Neural crest cell (in vitro differentiated cells): ENCODE measurements at regions not wholly inside any gene's neighbourhood (a gene's known extent, or its start where the extent isn't known, plus 50 kb on each side); places are given as distances from the start of the nearest gene placed in this dataset.

Experiments
- DNase-seq: peaks from one replicate; pipeline ENCODE4 v3.0.0; 2021; ENCODE audit warnings: low read depth, mixed read lengths, low spot score
- H3K27ac Mint-ChIP-seq: one replicate; pipeline ENCODE4 v1.8.0; 2021; ENCODE audit warnings: mild to moderate bottlenecking, mixed read lengths; ENCODE audit not compliant: unreplicated experiment
- H3K27me3 Mint-ChIP-seq: 2 replicates; pipeline ENCODE4 v1.8.0; 2021; ENCODE audit warnings: low read depth, mild to moderate bottlenecking, mixed read lengths
- H3K36me3 Mint-ChIP-seq: 2 replicates; pipeline ENCODE4 v1.8.0; 2021; ENCODE audit warnings: low read depth, mild to moderate bottlenecking, mixed read lengths
- H3K4me1 Mint-ChIP-seq: 2 replicates; pipeline ENCODE4 v1.8.0; 2021; ENCODE audit warnings: mixed read lengths
- H3K4me3 Mint-ChIP-seq: one replicate; pipeline ENCODE4 v1.8.0; 2021; ENCODE audit warnings: mild to moderate bottlenecking, mixed read lengths
- H3K9me3 Mint-ChIP-seq: 2 replicates; pipeline ENCODE4 v1.8.0; 2021; ENCODE audit warnings: mixed read lengths
- TF ChIP-seq, protein P1 (sequence below): fragments of 200-600 bp; sonication (generic); conservative IDR thresholded peaks from 2 replicates; pipeline ENCODE4 v1.5.0; 2021; ENCODE audit warnings: antibody characterized with exemption, mild to moderate bottlenecking

DNA sequence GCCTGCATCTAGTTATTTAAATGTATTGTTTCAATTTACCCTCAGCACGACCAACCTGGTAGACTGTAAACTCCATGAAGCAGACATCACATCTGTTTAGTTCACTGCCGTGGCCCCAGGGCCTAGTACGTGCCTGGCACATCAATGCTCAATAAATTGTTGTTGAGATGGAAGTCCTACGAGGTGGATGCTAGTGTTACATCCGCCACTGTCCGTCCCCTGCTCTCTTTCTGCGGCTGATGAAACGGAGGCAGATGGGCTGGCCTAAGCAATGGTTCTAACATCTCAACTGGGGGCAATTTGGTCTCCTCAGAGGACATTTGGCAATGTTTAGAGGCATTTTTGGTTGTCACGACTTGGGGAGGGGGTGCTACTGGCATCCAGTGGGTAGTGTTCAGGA, 121.4 kb upstream of the IGSF21 start:
- TF ChIP-seq, protein P1, sequence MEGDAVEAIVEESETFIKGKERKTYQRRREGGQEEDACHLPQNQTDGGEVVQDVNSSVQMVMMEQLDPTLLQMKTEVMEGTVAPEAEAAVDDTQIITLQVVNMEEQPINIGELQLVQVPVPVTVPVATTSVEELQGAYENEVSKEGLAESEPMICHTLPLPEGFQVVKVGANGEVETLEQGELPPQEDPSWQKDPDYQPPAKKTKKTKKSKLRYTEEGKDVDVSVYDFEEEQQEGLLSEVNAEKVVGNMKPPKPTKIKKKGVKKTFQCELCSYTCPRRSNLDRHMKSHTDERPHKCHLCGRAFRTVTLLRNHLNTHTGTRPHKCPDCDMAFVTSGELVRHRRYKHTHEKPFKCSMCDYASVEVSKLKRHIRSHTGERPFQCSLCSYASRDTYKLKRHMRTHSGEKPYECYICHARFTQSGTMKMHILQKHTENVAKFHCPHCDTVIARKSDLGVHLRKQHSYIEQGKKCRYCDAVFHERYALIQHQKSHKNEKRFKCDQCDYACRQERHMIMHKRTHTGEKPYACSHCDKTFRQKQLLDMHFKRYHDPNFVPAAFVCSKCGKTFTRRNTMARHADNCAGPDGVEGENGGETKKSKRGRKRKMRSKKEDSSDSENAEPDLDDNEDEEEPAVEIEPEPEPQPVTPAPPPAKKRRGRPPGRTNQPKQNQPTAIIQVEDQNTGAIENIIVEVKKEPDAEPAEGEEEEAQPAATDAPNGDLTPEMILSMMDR = no peak
- Mint-ChIP-seq H3K4me1 (no peaks in the 10 kb centered on the region), H3K9me3 (no peaks in the 10 kb centered on the region), H3K4me3 (no peak overlapping the region), H3K27me3 (peaks cover 35% of the 10 kb centered on the region), H3K36me3 (no peaks in the 10 kb centered on the region), H3K27ac (no peak overlapping the region)
- DNase-seq = no peak

DNA sequence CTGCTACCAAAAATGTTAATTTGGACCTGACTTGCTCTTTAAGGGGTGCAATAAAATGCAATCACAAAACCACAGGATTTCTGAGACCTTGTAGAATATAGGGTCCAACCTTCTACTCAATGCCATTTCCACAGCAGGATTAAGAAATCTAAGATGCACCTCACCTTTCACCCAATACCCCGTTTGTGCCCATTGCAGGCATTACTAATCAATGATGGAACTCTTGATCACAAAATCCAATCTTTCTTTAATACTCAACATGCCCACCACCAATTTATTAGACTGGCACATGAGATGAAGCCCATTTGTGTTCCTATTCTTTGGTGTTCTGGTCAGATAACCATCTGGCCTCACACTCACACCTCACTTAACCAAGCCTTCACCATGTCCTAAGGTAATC, 117.2 kb upstream of the IGSF21 start:
- H3K4me3 Mint-ChIP-seq = no peak overlapping the region
- H3K27ac Mint-ChIP-seq = no peak overlapping the region
- H3K27me3 Mint-ChIP-seq = peaks cover 38% of the 10 kb centered on the region
- TF ChIP-seq, protein P1 = no peak
- H3K9me3 Mint-ChIP-seq = no peaks in the 10 kb centered on the region
- H3K4me1 Mint-ChIP-seq = no peaks in the 10 kb centered on the region
- no peak for DNase-seq
- H3K36me3 Mint-ChIP-seq = no peaks in the 10 kb centered on the region

DNA sequence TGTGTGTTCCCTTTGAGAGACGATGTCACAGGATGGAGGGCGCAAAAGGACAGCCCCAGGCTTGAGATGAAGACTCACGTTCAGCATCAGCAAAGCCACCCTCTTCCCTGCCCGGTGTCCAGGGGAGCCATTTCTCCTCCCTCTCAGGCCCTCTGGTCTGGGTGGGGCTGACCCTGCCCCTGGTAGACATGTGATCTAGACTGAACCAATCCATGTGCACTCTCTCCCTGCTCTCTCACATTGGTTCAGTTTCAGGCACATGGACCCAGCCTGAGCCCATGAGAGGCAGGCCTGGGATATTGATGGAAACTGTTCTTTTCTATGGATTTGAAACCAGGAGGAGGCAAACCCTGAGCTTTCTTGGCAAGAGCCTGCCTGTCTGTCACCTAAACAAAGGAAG, 115.6 kb upstream of the IGSF21 start:
- H3K36me3 Mint-ChIP-seq = no peaks in the 10 kb centered on the region
- H3K27ac Mint-ChIP-seq = no peak overlapping the region
- H3K9me3 Mint-ChIP-seq = no peaks in the 10 kb centered on the region
- no peak for DNase-seq
- TF ChIP-seq, protein P1 = no peak
- peaks cover 54% of the 10 kb centered on the region for H3K27me3 Mint-ChIP-seq
- H3K4me1 Mint-ChIP-seq = no peaks in the 10 kb centered on the region
- H3K4me3 Mint-ChIP-seq = no peak overlapping the region

DNA sequence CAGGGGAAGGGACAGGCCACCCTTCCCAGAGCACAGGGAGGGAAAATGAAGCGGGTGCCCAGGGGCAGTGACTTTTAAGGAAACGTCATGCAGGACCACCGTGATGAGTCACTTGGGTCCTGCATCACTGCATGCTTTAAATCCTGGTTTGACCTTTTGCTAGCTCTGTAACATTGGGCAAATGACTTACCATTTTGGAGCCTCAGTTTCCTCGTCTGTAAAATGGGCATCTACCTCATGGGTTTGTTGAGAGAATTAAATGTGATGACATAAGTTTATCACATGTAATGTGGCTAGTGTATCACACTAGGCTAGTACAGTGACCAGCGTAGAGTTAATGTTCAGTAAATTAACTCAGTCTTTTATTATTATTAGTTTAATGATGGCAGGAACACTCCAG, 114.8 kb upstream of the IGSF21 start:
- H3K9me3 Mint-ChIP-seq = no peaks in the 10 kb centered on the region
- H3K27me3 Mint-ChIP-seq = peaks cover 49% of the 10 kb centered on the region
- DNase-seq = no peak
- no peaks in the 10 kb centered on the region for H3K36me3 Mint-ChIP-seq
- TF ChIP-seq, protein P1 = no peak
- H3K27ac Mint-ChIP-seq = peak overlapping the region; percentile 93
- no peak overlapping the region for H3K4me3 Mint-ChIP-seq
- no peaks in the 10 kb centered on the region for H3K4me1 Mint-ChIP-seq

DNA sequence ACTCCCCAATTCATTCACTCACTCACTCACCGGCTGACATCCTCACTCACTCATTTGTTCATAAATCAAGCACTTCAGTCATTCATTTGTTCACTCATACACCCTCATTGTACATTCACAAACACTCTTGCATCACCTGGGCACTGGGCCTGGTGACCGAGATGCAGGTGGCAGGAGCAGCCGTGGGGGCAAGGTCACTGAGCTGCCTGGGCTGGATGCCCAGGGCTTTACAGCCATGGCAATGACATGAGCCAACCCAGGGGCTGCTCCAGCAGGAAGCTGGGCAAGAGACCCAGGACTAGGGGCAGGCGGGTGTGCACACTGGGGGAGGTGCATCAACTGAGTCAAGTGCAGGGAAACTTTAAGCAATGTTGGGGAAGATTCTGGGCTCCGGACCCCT, 113.6 kb upstream of the IGSF21 start:
- Mint-ChIP-seq H3K9me3 (no peaks in the 10 kb centered on the region), H3K36me3 (no peaks in the 10 kb centered on the region), H3K27me3 (peaks cover 42% of the 10 kb centered on the region), H3K4me1 (no peaks in the 10 kb centered on the region), H3K27ac (no peak overlapping the region), H3K4me3 (no peak overlapping the region)
- TF ChIP-seq, protein P1 = no peak
- no peak for DNase-seq

DNA sequence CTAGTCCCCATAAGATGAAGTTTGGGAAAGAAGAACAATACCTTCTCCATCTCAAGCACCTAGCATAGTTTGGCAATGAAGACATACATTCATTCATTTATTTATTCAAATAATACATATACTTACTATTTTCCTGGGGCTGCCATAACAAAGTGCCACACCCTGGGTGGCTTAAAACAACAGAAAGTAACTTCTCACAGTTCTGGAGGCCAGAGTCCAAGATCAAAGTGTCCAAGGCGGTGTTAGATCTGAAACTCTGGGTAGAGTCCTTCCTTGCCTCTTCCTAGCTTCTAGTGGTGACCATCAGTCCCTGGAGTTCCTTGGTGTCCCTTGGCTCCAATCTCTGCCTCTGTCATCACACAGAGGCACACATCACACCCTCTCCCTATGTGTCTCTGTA, 112.1 kb upstream of the IGSF21 start:
- TF ChIP-seq, protein P1 = no peak

More for the DNA sequence above, 112.1 kb upstream of the IGSF21 start:
- DNase-seq = no peak
- Mint-ChIP-seq H3K27ac (no peak overlapping the region), H3K4me3 (no peak overlapping the region), H3K9me3 (no peaks in the 10 kb centered on the region), H3K4me1 (no peaks in the 10 kb centered on the region), H3K36me3 (no peaks in the 10 kb centered on the region), H3K27me3 (peaks cover 38% of the 10 kb centered on the region)
